ENCODE measurements at regions not wholly inside any gene's neighbourhood (a gene's known extent, or its start where the extent isn't known, plus 50 kb on each side); places are given as distances from the start of the nearest gene placed in this dataset.

- Histone ChIP-seq H4K91ac (ENCODE audit: insufficient read depth, low read depth, low read length) (no peak overlapping the region), H3K14ac (replicated peaks; ENCODE audit: low read depth, low read length) (no peak overlapping the region), H2AK9ac (replicated peaks; ENCODE audit: low read depth, low read length, poor library complexity) (no peak overlapping the region), H3K4ac (ENCODE audit: low read depth, low read length) (no peak overlapping the region), H3K9me3 (ENCODE audit: control insufficient read depth, insufficient read depth, low read length) (peaks cover 5% of the 10 kb centered on the region), H2BK20ac (ENCODE audit: low read depth, low read length) (no peak overlapping the region), H3K36me3 (ENCODE audit: control insufficient read depth, insufficient read depth, low read length) (no peaks in the 10 kb centered on the region), H3K23ac (ENCODE audit: low read depth, low read length) (no peak overlapping the region), H3K27me3 (ENCODE audit: control insufficient read depth, insufficient read depth, low read length) (no peaks in the 10 kb centered on the region), H4K5ac (ENCODE audit: low read depth, low read length) (no peak overlapping the region), H3K4me1 (ENCODE audit: control insufficient read depth, insufficient read depth, low read length) (no peaks in the 10 kb centered on the region), H3K4me3 (ENCODE audit: insufficient read depth, low read depth, low read length) (no peak overlapping the region), H4K20me1 (ENCODE audit: insufficient read depth, low read length) (no peaks in the 10 kb centered on the region), H3K79me1 (ENCODE audit: low read depth in 1 of 2, low read length in 2 of 2) (no peaks in the 10 kb centered on the region), H3K56ac (ENCODE audit: extremely low read depth, insufficient read depth, low read length) (no peak overlapping the region), H2AFZ (replicated peaks; ENCODE audit: low read length, poor library complexity) (no peak overlapping the region), H3K9ac (ENCODE audit: low read depth, low read length) (no peak overlapping the region), H4K8ac (ENCODE audit: low read depth in 2 of 2, low read length in 2 of 2) (no peak overlapping the region), H2BK5ac (ENCODE audit: low read depth, low read length, poor library complexity, severe bottlenecking) (no peak overlapping the region), H2BK15ac (ENCODE audit: low read depth, low read length) (no peak overlapping the region), H3K27ac (ENCODE audit: insufficient read depth, low read length) (no peak overlapping the region), H2BK120ac (ENCODE audit: low read depth, low read length) (no peak overlapping the region), H3K9me1 (ENCODE audit: insufficient read depth, low read length) (no peaks in the 10 kb centered on the region), H3K18ac (ENCODE audit: low read depth, low read length) (no peak overlapping the region), H3K4me2 (ENCODE audit: low read depth, low read length) (no peak overlapping the region), H2AK5ac (ENCODE audit: low read depth, low read length) (no peak overlapping the region)
- intact Hi-C loops (cut with micrococcal nuclease) (no loop called here), dilution Hi-C loops (cut with HindIII; ENCODE audit: low sequenced_read_pairs, unreplicated experiment) (no loop called here), in situ Hi-C loops (cut with MboI; ENCODE audit: low sequenced_read_pairs) (no loop called here)
- ChIA-PET CTCF (no interaction called here), POLR2A (ENCODE audit: unreplicated experiment) (no interaction called here)
- ATAC-seq (ENCODE audit: low read depth) (no peak), DNase-seq (no peak)
- BruUV-seq (replicated peaks) = no TSS peak
- TF ChIP-seq BHLHE40 (IDR thresholded peaks at IDR 0.05; ENCODE audit: low read depth, low read length) (no peak), MAFK (IDR thresholded peaks at IDR 0.05; ENCODE audit: low read depth, low read length) (no peak), SMC3 (IDR thresholded peaks at IDR 0.05; ENCODE audit: low read depth, low read length) (no peak), NFE2L2 (IDR thresholded peaks at IDR 0.05; ENCODE audit: low read depth, low read length) (no peak), RCOR1 (IDR thresholded peaks at IDR 0.05; ENCODE audit: insufficient replicate concordance, low read length) (no peak), ELK1 (IDR thresholded peaks at IDR 0.05; ENCODE audit: borderline replicate concordance, low read depth, low read length) (no peak), RAD21 (IDR thresholded peaks at IDR 0.05; ENCODE audit: low read length) (no peak), FOS (IDR thresholded peaks at IDR 0.05; ENCODE audit: low read depth, low read length) (no peak), MAZ (IDR thresholded peaks at IDR 0.05; ENCODE audit: borderline replicate concordance, low read depth, low read length) (no peak), USF2 (IDR thresholded peaks at IDR 0.05; ENCODE audit: low read depth, low read length) (no peak), POLR2A (IDR thresholded peaks at IDR 0.05; ENCODE audit: low read depth, low read length) (no peak), CTCF (conservative IDR thresholded peaks at IDR 0.05; ENCODE audit: low read depth, low read length) (no peak)
- no CpG with 5 or more reads among the region's 2 CpGs for WGBS, 2 experiments (ENCODE audit: extremely low coverage in 2 of 2, insufficient read length in 1 of 2)
Observed at GRCh38 chr3:182309120-182309519, 484.2 kb upstream of the ATP11B start.
